Bronchial epithelial cell (primary cell): ENCODE measurements at regions not wholly inside any gene's neighbourhood (a gene's known extent, or its start where the extent isn't known, plus 50 kb on each side); places are given as distances from the start of the nearest gene placed in this dataset.

ENCODE experiments used
- DNase-seq: peaks from one replicate; pipeline ENCODE4 v3.0.0-alpha.2; 2010; ENCODE audit warnings: low read depth
- FAIRE-seq: peaks from 2 replicates; lab custom pipeline; 2011; peaks lifted over from hg19 to GRCh38; lab: Jason Lieb, UNC
- H3K27me3 ChIP-seq: 2 replicates; pipeline ENCODE4 v1.5.1; 2011; ENCODE audit warnings: low read length; ENCODE audit not compliant: control insufficient read depth, insufficient read depth
- H3K36me3 ChIP-seq: 2 replicates; pipeline ENCODE4 v1.5.1; 2011; ENCODE audit warnings: low read length; ENCODE audit not compliant: control insufficient read depth, insufficient read depth
- H3K4me3 ChIP-seq: 2 replicates; pipeline ENCODE4 v1.5.1; 2011; ENCODE audit warnings: mild to moderate bottlenecking, low read depth, low read length, control low read depth
- CTCF ChIP-seq: IDR thresholded peaks from 2 replicates; pipeline ENCODE4 v1.5.1; 2011; ENCODE audit warnings: mild to moderate bottlenecking, moderate library complexity, low read length, control low read depth, inconsistent platforms; ENCODE audit not compliant: insufficient read depth, severe bottlenecking

GRCh38 chr2:38446906-38447561, 70.0 kb upstream of the ATL2 start:
- no peak for TF ChIP-seq CTCF
- no peaks in the 10 kb centered on the region for H3K27me3 ChIP-seq
- FAIRE-seq (no peak), DNase-seq (peak; percentile 84)
- peak overlapping the region; percentile 21 for H3K4me3 ChIP-seq
- H3K36me3 ChIP-seq, result no peaks in the 10 kb centered on the region

- no peaks in the 10 kb centered on the region for H3K36me3 ChIP-seq
- FAIRE-seq, result no peak
Measured at GRCh38 chr2:38446418-38446817, 69.3 kb upstream of the ATL2 start.

GRCh38 chr2:38444247-38444646, 67.2 kb upstream of the ATL2 start:
- peak; percentile 92 for DNase-seq
- H3K27me3 ChIP-seq, result no peaks in the 10 kb centered on the region
- H3K4me3 ChIP-seq, result no peak overlapping the region
- no peaks in the 10 kb centered on the region for H3K36me3 ChIP-seq
- peak; percentile 36 for FAIRE-seq
- TF ChIP-seq CTCF, result no peak

More at GRCh38 chr2:38446418-38446817, 69.3 kb upstream of the ATL2 start:
- no peak for DNase-seq
- Histone ChIP-seq H3K4me3 (no peak overlapping the region), H3K27me3 (no peaks in the 10 kb centered on the region)
- no peak for TF ChIP-seq CTCF

GRCh38 chr2:38442643-38443541, 65.8 kb upstream of the ATL2 start:
- H3K27me3 ChIP-seq, result no peaks in the 10 kb centered on the region
- DNase-seq (peak; percentile 78), FAIRE-seq (no peak)
- no peak for TF ChIP-seq CTCF
- H3K36me3 ChIP-seq, result no peaks in the 10 kb centered on the region
- H3K4me3 ChIP-seq, result no peak overlapping the region

- FAIRE-seq, result no peak
- H3K27me3 ChIP-seq, result no peaks in the 10 kb centered on the region
- DNase-seq, result no peak
- TF ChIP-seq CTCF, result no peak
- H3K4me3 ChIP-seq, result no peak overlapping the region
- no peaks in the 10 kb centered on the region for H3K36me3 ChIP-seq
Measured at GRCh38 chr2:38441346-38441745, 64.3 kb upstream of the ATL2 start.
